Transverse colon (tissue), 4 donors: ENCODE measurements at regions not wholly inside any gene's neighbourhood (a gene's known extent, or its start where the extent isn't known, plus 50 kb on each side); places are given as distances from the start of the nearest gene placed in this dataset.

Experiments used
- EP300 ChIP-seq: sonication (generic); formaldehyde crosslinking; IDR thresholded peaks from one replicate; pipeline ENCODE4 v1.6.1; 2017; ENCODE audit warnings: antibody characterized with exemption, low read depth
- POLR2A ChIP-seq: fragments of 450-650 bp; IDR thresholded peaks from one replicate; pipeline ENCODE4 v1.6.1; 2016; ENCODE audit warnings: antibody characterized with exemption, mild to moderate bottlenecking, moderate library complexity
- POLR2AphosphoS5 ChIP-seq, 3 donors: sonication (generic); formaldehyde crosslinking; IDR thresholded peaks; one replicate each; pipeline ENCODE4 v1.6.1; 2016; ENCODE audit warnings: antibody characterized with exemption in 3 of 3
- TF ChIP-seq, protein P1 (sequence below), 5 experiments: fragments of 200-600 bp in 3 of 5; fragments of 450-650 bp in 2 of 5; sonication (generic) in 3 of 5; IDR thresholded peaks; 1 replicate in 2 of 5; 2 replicates in 3 of 5; pipeline ENCODE4 v1.5.1; 2016 to 2017; ENCODE audit warnings: antibody characterized with exemption in 5 of 5, inconsistent platforms in 3 of 5, mild to moderate bottlenecking in 2 of 5, moderate library complexity in 1 of 5

DNA sequence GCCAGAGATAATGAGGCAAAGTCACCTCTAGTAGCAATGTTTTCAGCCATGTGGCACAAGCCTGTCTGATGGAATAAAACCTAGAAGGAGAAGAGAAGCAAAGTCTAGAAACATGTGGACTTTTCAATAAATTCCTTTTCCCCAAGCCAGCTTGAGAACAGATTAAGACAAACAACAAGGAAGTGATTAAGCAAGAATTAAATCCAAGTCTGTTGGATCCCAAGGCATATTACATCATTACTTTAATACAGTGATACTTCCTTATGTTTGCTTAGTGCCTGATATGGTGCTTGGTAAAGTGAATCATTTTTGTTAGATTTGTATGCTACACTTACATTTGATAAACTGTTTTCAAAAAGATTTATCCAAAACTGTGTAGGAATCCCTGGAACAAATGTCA is 260.3 kb upstream of the FAM83B start:
- TF ChIP-seq, protein P1, sequence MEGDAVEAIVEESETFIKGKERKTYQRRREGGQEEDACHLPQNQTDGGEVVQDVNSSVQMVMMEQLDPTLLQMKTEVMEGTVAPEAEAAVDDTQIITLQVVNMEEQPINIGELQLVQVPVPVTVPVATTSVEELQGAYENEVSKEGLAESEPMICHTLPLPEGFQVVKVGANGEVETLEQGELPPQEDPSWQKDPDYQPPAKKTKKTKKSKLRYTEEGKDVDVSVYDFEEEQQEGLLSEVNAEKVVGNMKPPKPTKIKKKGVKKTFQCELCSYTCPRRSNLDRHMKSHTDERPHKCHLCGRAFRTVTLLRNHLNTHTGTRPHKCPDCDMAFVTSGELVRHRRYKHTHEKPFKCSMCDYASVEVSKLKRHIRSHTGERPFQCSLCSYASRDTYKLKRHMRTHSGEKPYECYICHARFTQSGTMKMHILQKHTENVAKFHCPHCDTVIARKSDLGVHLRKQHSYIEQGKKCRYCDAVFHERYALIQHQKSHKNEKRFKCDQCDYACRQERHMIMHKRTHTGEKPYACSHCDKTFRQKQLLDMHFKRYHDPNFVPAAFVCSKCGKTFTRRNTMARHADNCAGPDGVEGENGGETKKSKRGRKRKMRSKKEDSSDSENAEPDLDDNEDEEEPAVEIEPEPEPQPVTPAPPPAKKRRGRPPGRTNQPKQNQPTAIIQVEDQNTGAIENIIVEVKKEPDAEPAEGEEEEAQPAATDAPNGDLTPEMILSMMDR (IDR thresholded peaks at IDR 0.05): no peak
- TF ChIP-seq POLR2AphosphoS5 (IDR thresholded peaks at IDR 0.05) (no peak), POLR2A (no peak), EP300 (no peak)
